GM23338 (cell line): ENCODE measurements at regions not wholly inside any gene's neighbourhood (a gene's known extent, or its start where the extent isn't known, plus 50 kb on each side); places are given as distances from the start of the nearest gene placed in this dataset.

ENCODE experiments used
- ATAC-seq: fragments of 200-7000 bp; cut with Tn5 transposase; 3 replicates; pipeline ENCODE4 v1.9.1; 2020
- DNase-seq: peaks from one replicate; pipeline ENCODE4 v3.0.0-alpha.2; 2015; ENCODE audit warnings: low spot score
- H2AFZ ChIP-seq: fragments of 200-600 bp; sonication (generic); 2 replicates; pipeline ENCODE4 v1.8.0; 2016; ENCODE audit warnings: antibody characterized with exemption, mild to moderate bottlenecking, moderate library complexity
- H3F3A ChIP-seq: fragments of 200-600 bp; sonication (generic); replicated peaks from 2 replicates; pipeline ENCODE4 v1.8.0; 2017; ENCODE audit warnings: antibody characterized with exemption, mixed run types, low read depth
- H3K27ac ChIP-seq: fragments of 200-600 bp; sonication (generic); 2 replicates; pipeline ENCODE4 v1.6.1; 2016; ENCODE audit warnings: low read depth
- H3K27me3 ChIP-seq: fragments of 200-600 bp; sonication (generic); 2 replicates; pipeline ENCODE4 v1.8.0; 2016; ENCODE audit warnings: mild to moderate bottlenecking, mixed run types, moderate library complexity; ENCODE audit not compliant: insufficient read depth
- H3K36me3 ChIP-seq: fragments of 200-600 bp; sonication (generic); 2 replicates; pipeline ENCODE4 v1.8.0; 2016; ENCODE audit warnings: mild to moderate bottlenecking; ENCODE audit not compliant: insufficient read depth
- H3K4me1 ChIP-seq: fragments of 200-600 bp; sonication (generic); 2 replicates; pipeline ENCODE4 v1.8.0; 2016; ENCODE audit warnings: mild to moderate bottlenecking, moderate library complexity; ENCODE audit not compliant: insufficient read depth
- H3K4me2 ChIP-seq: fragments of 200-600 bp; sonication (generic); 2 replicates; pipeline ENCODE4 v1.7.1; 2017; ENCODE audit warnings: mixed run types
- H3K4me3 ChIP-seq: fragments of 200-600 bp; sonication (generic); 2 replicates; pipeline ENCODE4 v1.6.1; 2016; ENCODE audit warnings: mixed run types
- H3K79me2 ChIP-seq: fragments of 200-600 bp; sonication (generic); replicated peaks from 2 replicates; pipeline ENCODE4 v1.8.0; 2017; ENCODE audit warnings: mild to moderate bottlenecking; ENCODE audit not compliant: insufficient read depth
- H3K9me2 ChIP-seq: fragments of 200-600 bp; sonication (generic); 2 replicates; pipeline ENCODE4 v1.8.0; 2017; ENCODE audit not compliant: insufficient read depth
- H4K20me1 ChIP-seq: fragments of 200-600 bp; sonication (generic); replicated peaks from 2 replicates; pipeline ENCODE4 v1.8.0; 2017; ENCODE audit warnings: mild to moderate bottlenecking; ENCODE audit not compliant: insufficient read depth
- H3K27ac Mint-ChIP-seq: 2 replicates; pipeline ENCODE4 v1.8.0; 2020; ENCODE audit warnings: inconsistent platforms, mild to moderate bottlenecking, moderate library complexity, mixed read lengths
- H3K27me3 Mint-ChIP-seq: 3 replicates; pipeline ENCODE4 v1.8.0; 2022; ENCODE audit warnings: low read depth, mild to moderate bottlenecking, moderate library complexity, mixed read lengths, inconsistent platforms; ENCODE audit not compliant: insufficient read depth, poor library complexity
- H3K36me3 Mint-ChIP-seq: 3 replicates; pipeline ENCODE4 v1.8.0; 2021; ENCODE audit warnings: low read depth, mild to moderate bottlenecking, inconsistent platforms, moderate library complexity, mixed read lengths
- H3K4me1 Mint-ChIP-seq: 3 replicates; pipeline ENCODE4 v1.8.0; 2020; ENCODE audit warnings: mild to moderate bottlenecking, inconsistent platforms, mixed read lengths
- H3K4me3 Mint-ChIP-seq: 3 replicates; pipeline ENCODE4 v1.8.0; 2021; ENCODE audit warnings: moderate library complexity, mild to moderate bottlenecking, inconsistent platforms, mixed read lengths
- H3K9me3 Mint-ChIP-seq: 3 replicates; pipeline ENCODE4 v1.8.0; 2020; ENCODE audit warnings: moderate library complexity, mild to moderate bottlenecking, inconsistent platforms, mixed read lengths
- CREB1 ChIP-seq: fragments of 250-450 bp; sonication (Bioruptor Pico); IDR thresholded peaks from 2 replicates; pipeline ENCODE4 v1.5.0; 2020; ENCODE audit warnings: low read depth, mild to moderate bottlenecking, moderate library complexity
- EZH2 ChIP-seq: fragments of 200-600 bp; sonication (generic); IDR thresholded peaks from one replicate; pipeline ENCODE4 v1.8.0; 2017; ENCODE audit warnings: antibody characterized with exemption, mild to moderate bottlenecking, low read depth; ENCODE audit not compliant: unreplicated experiment
- EZH2phosphoT487 ChIP-seq: fragments of 200-600 bp; sonication (generic); IDR thresholded peaks from one replicate; pipeline ENCODE4 v1.8.1; 2018; ENCODE audit warnings: antibody characterized with exemption; ENCODE audit not compliant: unreplicated experiment
- JUNB ChIP-seq: IDR thresholded peaks from one replicate; pipeline ENCODE4 v1.6.1; 2016; ENCODE audit warnings: antibody characterized with exemption; ENCODE audit not compliant: unreplicated experiment
- NANOG ChIP-seq: IDR thresholded peaks from 2 replicates; pipeline ENCODE4 v1.6.1; 2016; ENCODE audit warnings: antibody characterized with exemption, borderline replicate concordance
- POLR2AphosphoS5 ChIP-seq: IDR thresholded peaks from 2 replicates; pipeline ENCODE4 v1.6.1; 2016; ENCODE audit warnings: antibody characterized with exemption, low read depth
- STAT1 ChIP-seq: IDR thresholded peaks from one replicate; pipeline ENCODE4 v1.6.1; 2016; ENCODE audit warnings: antibody characterized with exemption; ENCODE audit not compliant: unreplicated experiment
- ZNF114 ChIP-seq: fragments of 250-450 bp; sonication (Bioruptor Pico); IDR thresholded peaks from 2 replicates; pipeline ENCODE4 v1.5.0; 2020; ENCODE audit warnings: mild to moderate bottlenecking, moderate library complexity
- ZNF331 ChIP-seq: fragments of 250-450 bp; sonication (Bioruptor Pico); IDR thresholded peaks from 2 replicates; pipeline ENCODE4 v1.5.0; 2020; ENCODE audit warnings: low read depth, mild to moderate bottlenecking, moderate library complexity
- TF ChIP-seq, protein P1 (sequence below): IDR thresholded peaks from 2 replicates; pipeline ENCODE4 v1.6.1; 2016; ENCODE audit warnings: antibody characterized with exemption
- TF ChIP-seq, protein P2 (sequence below), 2 experiments: fragments of 200-600 bp in 1 of 2; sonication (generic) in 1 of 2; conservative IDR thresholded peaks; 2 replicates each; pipeline versions ENCODE4 v1.5.1 to v1.6.1; 2016 to 2017; ENCODE audit warnings: antibody characterized with exemption in 2 of 2, low read depth in 2 of 2, mild to moderate bottlenecking in 2 of 2, moderate library complexity in 1 of 2
- TF ChIP-seq, protein P3 (sequence below): fragments of 250-450 bp; sonication (Bioruptor Pico); IDR thresholded peaks from 2 replicates; pipeline ENCODE4 v1.5.0; 2020; ENCODE audit warnings: mild to moderate bottlenecking, moderate library complexity
- TF ChIP-seq, protein P4 (sequence below): IDR thresholded peaks from one replicate; pipeline ENCODE4 v1.6.1; 2018; ENCODE audit warnings: antibody characterized with exemption; ENCODE audit not compliant: unreplicated experiment

DNA sequence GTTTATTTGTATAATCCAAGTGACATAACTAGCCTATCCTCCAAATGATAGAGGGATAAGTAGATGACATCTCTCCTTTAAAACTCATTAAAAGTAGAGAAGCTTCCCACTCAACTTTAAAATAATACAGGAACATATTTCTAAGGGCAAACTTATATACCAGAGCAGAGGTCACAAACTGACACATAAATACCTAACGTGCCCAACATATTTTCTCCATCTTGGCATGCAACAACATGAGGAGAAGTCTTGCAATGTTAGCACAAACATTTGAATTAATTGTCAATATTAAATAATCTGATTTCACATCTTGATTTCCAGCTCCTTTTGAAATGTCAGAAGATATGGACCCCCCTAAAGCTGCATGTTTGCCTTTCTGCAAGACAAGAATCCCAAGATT, 335.0 kb downstream of the DEPDC1B start:
- Histone ChIP-seq H3F3A (no peaks in the 10 kb centered on the region), H4K20me1 (no peaks in the 10 kb centered on the region), H3K36me3 (no peaks in the 10 kb centered on the region), H2AFZ (no peak overlapping the region), H3K79me2 (no peaks in the 10 kb centered on the region), H3K4me3 (no peak overlapping the region), H3K27me3 (no peaks in the 10 kb centered on the region), H3K4me1 (no peaks in the 10 kb centered on the region), H3K27ac (no peak overlapping the region), H3K9me2 (peaks cover 21% of the 10 kb centered on the region), H3K4me2 (no peak overlapping the region)
- no peaks in the 10 kb centered on the region; the same call in 2 of the 3 replicates for H3K9me3 Mint-ChIP-seq
- no peak for ATAC-seq
- no peak overlapping the region for H3K4me3 Mint-ChIP-seq
- H3K27me3 Mint-ChIP-seq, result no peaks in the 10 kb centered on the region
- H3K36me3 Mint-ChIP-seq, result no peaks in the 10 kb centered on the region
- no peak for DNase-seq
- no peak overlapping the region for H3K27ac Mint-ChIP-seq
- TF ChIP-seq STAT1 (no peak), ZNF114 (CRISPR knock-in tag) (no peak), NANOG (no peak), CREB1 (no peak), EZH2phosphoT487 (no peak), POLR2AphosphoS5 (no peak), JUNB (no peak), ZNF331 (CRISPR knock-in tag) (no peak), EZH2 (no peak)
- TF ChIP-seq, protein P1, sequence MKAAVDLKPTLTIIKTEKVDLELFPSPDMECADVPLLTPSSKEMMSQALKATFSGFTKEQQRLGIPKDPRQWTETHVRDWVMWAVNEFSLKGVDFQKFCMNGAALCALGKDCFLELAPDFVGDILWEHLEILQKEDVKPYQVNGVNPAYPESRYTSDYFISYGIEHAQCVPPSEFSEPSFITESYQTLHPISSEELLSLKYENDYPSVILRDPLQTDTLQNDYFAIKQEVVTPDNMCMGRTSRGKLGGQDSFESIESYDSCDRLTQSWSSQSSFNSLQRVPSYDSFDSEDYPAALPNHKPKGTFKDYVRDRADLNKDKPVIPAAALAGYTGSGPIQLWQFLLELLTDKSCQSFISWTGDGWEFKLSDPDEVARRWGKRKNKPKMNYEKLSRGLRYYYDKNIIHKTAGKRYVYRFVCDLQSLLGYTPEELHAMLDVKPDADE, result no peak
- TF ChIP-seq, protein P2, sequence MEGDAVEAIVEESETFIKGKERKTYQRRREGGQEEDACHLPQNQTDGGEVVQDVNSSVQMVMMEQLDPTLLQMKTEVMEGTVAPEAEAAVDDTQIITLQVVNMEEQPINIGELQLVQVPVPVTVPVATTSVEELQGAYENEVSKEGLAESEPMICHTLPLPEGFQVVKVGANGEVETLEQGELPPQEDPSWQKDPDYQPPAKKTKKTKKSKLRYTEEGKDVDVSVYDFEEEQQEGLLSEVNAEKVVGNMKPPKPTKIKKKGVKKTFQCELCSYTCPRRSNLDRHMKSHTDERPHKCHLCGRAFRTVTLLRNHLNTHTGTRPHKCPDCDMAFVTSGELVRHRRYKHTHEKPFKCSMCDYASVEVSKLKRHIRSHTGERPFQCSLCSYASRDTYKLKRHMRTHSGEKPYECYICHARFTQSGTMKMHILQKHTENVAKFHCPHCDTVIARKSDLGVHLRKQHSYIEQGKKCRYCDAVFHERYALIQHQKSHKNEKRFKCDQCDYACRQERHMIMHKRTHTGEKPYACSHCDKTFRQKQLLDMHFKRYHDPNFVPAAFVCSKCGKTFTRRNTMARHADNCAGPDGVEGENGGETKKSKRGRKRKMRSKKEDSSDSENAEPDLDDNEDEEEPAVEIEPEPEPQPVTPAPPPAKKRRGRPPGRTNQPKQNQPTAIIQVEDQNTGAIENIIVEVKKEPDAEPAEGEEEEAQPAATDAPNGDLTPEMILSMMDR (conservative IDR thresholded peaks at IDR 0.05; ENCODE audit: low read depth in 2 of 2), result no peak
- TF ChIP-seq, protein P3, sequence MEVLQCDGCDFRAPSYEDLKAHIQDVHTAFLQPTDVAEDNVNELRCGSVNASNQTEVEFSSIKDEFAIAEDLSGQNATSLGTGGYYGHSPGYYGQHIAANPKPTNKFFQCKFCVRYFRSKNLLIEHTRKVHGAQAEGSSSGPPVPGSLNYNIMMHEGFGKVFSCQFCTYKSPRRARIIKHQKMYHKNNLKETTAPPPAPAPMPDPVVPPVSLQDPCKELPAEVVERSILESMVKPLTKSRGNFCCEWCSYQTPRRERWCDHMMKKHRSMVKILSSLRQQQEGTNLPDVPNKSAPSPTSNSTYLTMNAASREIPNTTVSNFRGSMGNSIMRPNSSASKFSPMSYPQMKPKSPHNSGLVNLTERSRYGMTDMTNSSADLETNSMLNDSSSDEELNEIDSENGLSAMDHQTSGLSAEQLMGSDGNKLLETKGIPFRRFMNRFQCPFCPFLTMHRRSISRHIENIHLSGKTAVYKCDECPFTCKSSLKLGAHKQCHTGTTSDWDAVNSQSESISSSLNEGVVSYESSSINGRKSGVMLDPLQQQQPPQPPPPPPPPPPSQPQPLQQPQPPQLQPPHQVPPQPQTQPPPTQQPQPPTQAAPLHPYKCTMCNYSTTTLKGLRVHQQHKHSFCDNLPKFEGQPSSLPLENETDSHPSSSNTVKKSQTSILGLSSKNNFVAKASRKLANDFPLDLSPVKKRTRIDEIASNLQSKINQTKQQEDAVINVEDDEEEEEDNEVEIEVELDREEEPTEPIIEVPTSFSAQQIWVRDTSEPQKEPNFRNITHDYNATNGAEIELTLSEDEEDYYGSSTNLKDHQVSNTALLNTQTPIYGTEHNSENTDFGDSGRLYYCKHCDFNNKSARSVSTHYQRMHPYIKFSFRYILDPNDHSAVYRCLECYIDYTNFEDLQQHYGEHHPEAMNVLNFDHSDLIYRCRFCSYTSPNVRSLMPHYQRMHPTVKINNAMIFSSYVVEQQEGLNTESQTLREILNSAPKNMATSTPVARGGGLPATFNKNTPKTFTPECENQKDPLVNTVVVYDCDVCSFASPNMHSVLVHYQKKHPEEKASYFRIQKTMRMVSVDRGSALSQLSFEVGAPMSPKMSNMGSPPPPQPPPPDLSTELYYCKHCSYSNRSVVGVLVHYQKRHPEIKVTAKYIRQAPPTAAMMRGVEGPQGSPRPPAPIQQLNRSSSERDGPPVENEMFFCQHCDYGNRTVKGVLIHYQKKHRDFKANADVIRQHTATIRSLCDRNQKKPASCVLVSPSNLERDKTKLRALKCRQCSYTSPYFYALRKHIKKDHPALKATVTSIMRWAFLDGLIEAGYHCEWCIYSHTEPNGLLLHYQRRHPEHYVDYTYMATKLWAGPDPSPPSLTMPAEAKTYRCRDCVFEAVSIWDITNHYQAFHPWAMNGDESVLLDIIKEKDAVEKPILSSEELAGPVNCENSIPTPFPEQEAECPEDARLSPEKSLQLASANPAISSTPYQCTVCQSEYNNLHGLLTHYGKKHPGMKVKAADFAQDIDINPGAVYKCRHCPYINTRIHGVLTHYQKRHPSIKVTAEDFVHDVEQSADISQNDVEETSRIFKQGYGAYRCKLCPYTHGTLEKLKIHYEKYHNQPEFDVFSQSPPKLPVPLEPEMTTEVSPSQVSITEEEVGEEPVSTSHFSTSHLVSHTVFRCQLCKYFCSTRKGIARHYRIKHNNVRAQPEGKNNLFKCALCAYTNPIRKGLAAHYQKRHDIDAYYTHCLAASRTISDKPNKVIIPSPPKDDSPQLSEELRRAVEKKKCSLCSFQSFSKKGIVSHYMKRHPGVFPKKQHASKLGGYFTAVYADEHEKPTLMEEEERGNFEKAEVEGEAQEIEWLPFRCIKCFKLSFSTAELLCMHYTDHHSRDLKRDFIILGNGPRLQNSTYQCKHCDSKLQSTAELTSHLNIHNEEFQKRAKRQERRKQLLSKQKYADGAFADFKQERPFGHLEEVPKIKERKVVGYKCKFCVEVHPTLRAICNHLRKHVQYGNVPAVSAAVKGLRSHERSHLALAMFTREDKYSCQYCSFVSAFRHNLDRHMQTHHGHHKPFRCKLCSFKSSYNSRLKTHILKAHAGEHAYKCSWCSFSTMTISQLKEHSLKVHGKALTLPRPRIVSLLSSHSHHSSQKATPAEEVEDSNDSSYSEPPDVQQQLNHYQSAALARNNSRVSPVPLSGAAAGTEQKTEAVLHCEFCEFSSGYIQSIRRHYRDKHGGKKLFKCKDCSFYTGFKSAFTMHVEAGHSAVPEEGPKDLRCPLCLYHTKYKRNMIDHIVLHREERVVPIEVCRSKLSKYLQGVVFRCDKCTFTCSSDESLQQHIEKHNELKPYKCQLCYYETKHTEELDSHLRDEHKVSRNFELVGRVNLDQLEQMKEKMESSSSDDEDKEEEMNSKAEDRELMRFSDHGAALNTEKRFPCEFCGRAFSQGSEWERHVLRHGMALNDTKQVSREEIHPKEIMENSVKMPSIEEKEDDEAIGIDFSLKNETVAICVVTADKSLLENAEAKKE (CRISPR knock-in tag), result no peak
- TF ChIP-seq, protein P4, sequence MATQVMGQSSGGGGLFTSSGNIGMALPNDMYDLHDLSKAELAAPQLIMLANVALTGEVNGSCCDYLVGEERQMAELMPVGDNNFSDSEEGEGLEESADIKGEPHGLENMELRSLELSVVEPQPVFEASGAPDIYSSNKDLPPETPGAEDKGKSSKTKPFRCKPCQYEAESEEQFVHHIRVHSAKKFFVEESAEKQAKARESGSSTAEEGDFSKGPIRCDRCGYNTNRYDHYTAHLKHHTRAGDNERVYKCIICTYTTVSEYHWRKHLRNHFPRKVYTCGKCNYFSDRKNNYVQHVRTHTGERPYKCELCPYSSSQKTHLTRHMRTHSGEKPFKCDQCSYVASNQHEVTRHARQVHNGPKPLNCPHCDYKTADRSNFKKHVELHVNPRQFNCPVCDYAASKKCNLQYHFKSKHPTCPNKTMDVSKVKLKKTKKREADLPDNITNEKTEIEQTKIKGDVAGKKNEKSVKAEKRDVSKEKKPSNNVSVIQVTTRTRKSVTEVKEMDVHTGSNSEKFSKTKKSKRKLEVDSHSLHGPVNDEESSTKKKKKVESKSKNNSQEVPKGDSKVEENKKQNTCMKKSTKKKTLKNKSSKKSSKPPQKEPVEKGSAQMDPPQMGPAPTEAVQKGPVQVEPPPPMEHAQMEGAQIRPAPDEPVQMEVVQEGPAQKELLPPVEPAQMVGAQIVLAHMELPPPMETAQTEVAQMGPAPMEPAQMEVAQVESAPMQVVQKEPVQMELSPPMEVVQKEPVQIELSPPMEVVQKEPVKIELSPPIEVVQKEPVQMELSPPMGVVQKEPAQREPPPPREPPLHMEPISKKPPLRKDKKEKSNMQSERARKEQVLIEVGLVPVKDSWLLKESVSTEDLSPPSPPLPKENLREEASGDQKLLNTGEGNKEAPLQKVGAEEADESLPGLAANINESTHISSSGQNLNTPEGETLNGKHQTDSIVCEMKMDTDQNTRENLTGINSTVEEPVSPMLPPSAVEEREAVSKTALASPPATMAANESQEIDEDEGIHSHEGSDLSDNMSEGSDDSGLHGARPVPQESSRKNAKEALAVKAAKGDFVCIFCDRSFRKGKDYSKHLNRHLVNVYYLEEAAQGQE, result no peak
- H3K4me1 Mint-ChIP-seq, result peaks cover 4% of the 10 kb centered on the region; the same call in 2 of the 3 replicates
